ENCODE measurements at regions not wholly inside any gene's neighbourhood (a gene's known extent, or its start where the extent isn't known, plus 50 kb on each side); places are given as distances from the start of the nearest gene placed in this dataset.

GRCh38 chr14:28877923-28878322 lies 111.3 kb downstream of the FOXG1 start:
- TF ChIP-seq CTCF (IDR thresholded peaks at IDR 0.05) (no peak), EZH2 (IDR thresholded peaks at IDR 0.05; ENCODE audit: borderline replicate concordance, insufficient read depth, low read depth, low read length, poor library complexity, severe bottlenecking) (no peak)

All from B cell (primary cell).